Activated CD8-positive, alpha-beta T cell treated with anti-CD3 and anti-CD28 coated beads for 36 hours (primary cell): ENCODE measurements at regions not wholly inside any gene's neighbourhood (a gene's known extent, or its start where the extent isn't known, plus 50 kb on each side); places are given as distances from the start of the nearest gene placed in this dataset.

Experiments used
- ATAC-seq: fragments of 200-7000 bp; cut with Tn5 transposase; one replicate; pipeline ENCODE4 v1.10.0; 2021; ENCODE audit warnings: mild to moderate bottlenecking, moderate library complexity
- CTCF ChIA-PET: fragments of 350-600 bp; sonication (Branson Sonifier 250); formaldehyde crosslinking; loops from one replicate; lab custom pipeline; 2021; ENCODE audit warnings: antibody characterized with exemption; lab: Charles Lee
- POLR2A ChIA-PET: fragments of 350-600 bp; sonication (Branson Sonifier 250); formaldehyde crosslinking; loops from one replicate; lab custom pipeline; 2021; ENCODE audit warnings: antibody characterized with exemption; lab: Charles Lee
- DNase-seq: peaks from one replicate; pipeline ENCODE4 v3.0.0-alpha.2; 2020
- H3K27ac Mint-ChIP-seq: one replicate; pipeline ENCODE4 v1.8.0; 2021; ENCODE audit warnings: mild to moderate bottlenecking, mixed read lengths
- H3K27me3 Mint-ChIP-seq: one replicate; pipeline ENCODE4 v1.8.0; 2021; ENCODE audit warnings: mixed read lengths
- H3K36me3 Mint-ChIP-seq: one replicate; pipeline ENCODE4 v1.8.0; 2021; ENCODE audit warnings: low read depth, mixed read lengths
- H3K4me1 Mint-ChIP-seq: one replicate; pipeline ENCODE4 v1.8.0; 2021; ENCODE audit warnings: low read depth, mixed read lengths
- H3K4me3 Mint-ChIP-seq: one replicate; pipeline ENCODE4 v1.8.0; 2021; ENCODE audit warnings: mild to moderate bottlenecking, moderate library complexity, mixed read lengths
- H3K9me3 Mint-ChIP-seq: one replicate; pipeline ENCODE4 v1.8.0; 2021; ENCODE audit warnings: mixed read lengths
- intact Hi-C: fragments of 100-400 bp; cut with micrococcal nuclease; formaldehyde crosslinking; loops from one replicate; pipeline ENCODE4 v1.10.0; 2022
- TF ChIP-seq, protein P1 (sequence below): fragments of 200-600 bp; IDR thresholded peaks from one replicate; pipeline ENCODE4 v1.8.0; 2022; ENCODE audit warnings: antibody characterized with exemption, mild to moderate bottlenecking

DNA sequence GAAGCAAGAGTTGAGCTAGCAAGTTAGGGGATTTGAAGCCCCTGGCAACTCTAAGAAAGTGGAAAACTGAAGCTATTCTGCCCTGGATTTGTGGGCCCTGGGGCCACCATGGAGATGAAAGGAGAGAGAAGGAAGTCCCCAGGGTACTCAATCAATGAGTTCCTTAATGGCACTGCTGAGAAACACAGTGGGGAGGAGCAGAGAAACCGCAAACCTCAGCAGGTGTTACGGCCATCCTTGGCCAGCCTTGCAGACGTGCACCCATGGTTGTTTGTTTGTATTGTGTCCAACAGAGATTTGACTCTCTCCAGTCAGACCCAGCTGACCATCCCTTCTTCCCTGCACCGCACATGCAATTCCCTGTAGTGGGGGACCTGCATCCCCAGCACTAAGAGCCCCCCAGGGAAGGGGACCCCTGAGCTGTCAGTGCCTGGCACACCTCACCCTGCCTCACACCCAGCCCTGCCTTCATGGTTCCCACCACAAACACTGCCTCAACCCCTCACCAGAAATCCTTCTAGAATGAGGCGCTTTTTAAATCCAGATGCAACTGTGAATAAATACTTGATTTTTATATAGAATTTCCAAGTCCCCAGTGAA, 255.3 kb downstream of the SH3BP4 start:
- no peaks in the 10 kb centered on the region for H3K36me3 Mint-ChIP-seq
- intact Hi-C loops: no loop called here
- POLR2A ChIA-PET: no interaction called here
- no peak for DNase-seq
- H3K27me3 Mint-ChIP-seq: peaks cover 13% of the 10 kb centered on the region
- H3K9me3 Mint-ChIP-seq: peaks cover 2% of the 10 kb centered on the region
- CTCF ChIA-PET: no interaction called here
- H3K27ac Mint-ChIP-seq: no peak overlapping the region
- no peak overlapping the region for H3K4me3 Mint-ChIP-seq
- H3K4me1 Mint-ChIP-seq: no peaks in the 10 kb centered on the region
- TF ChIP-seq, protein P1, sequence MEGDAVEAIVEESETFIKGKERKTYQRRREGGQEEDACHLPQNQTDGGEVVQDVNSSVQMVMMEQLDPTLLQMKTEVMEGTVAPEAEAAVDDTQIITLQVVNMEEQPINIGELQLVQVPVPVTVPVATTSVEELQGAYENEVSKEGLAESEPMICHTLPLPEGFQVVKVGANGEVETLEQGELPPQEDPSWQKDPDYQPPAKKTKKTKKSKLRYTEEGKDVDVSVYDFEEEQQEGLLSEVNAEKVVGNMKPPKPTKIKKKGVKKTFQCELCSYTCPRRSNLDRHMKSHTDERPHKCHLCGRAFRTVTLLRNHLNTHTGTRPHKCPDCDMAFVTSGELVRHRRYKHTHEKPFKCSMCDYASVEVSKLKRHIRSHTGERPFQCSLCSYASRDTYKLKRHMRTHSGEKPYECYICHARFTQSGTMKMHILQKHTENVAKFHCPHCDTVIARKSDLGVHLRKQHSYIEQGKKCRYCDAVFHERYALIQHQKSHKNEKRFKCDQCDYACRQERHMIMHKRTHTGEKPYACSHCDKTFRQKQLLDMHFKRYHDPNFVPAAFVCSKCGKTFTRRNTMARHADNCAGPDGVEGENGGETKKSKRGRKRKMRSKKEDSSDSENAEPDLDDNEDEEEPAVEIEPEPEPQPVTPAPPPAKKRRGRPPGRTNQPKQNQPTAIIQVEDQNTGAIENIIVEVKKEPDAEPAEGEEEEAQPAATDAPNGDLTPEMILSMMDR: no peak
- no peak for ATAC-seq

DNA sequence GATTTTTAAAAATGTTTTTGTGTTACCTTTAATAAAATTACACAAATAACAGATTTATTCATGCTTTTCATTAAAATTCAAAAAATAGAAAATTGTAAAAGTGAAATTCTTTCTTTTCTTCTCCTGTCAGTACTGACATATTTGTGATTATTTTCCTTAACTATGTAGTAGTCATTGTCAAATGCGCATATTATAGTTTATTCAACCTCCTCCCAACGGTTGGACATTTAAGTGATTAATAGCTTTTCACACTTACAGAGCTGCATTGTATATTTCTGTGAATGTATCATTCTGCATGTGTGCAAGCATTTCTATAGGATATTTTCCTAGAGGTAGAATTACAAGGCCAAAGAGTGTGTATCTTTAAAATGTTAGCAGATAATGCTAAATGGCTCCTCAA, 259.2 kb downstream of the SH3BP4 start:
- peaks cover 9% of the 10 kb centered on the region for H3K27me3 Mint-ChIP-seq
- intact Hi-C loops: no loop called here
- no peaks in the 10 kb centered on the region for H3K36me3 Mint-ChIP-seq
- TF ChIP-seq, protein P1: no peak
- DNase-seq (no peak), ATAC-seq (no peak)
- H3K4me3 Mint-ChIP-seq: no peak overlapping the region
- ChIA-PET POLR2A (no interaction called here), CTCF (no interaction called here)
- no peak overlapping the region for H3K27ac Mint-ChIP-seq
- peaks cover 2% of the 10 kb centered on the region for H3K9me3 Mint-ChIP-seq
- H3K4me1 Mint-ChIP-seq: no peaks in the 10 kb centered on the region

DNA sequence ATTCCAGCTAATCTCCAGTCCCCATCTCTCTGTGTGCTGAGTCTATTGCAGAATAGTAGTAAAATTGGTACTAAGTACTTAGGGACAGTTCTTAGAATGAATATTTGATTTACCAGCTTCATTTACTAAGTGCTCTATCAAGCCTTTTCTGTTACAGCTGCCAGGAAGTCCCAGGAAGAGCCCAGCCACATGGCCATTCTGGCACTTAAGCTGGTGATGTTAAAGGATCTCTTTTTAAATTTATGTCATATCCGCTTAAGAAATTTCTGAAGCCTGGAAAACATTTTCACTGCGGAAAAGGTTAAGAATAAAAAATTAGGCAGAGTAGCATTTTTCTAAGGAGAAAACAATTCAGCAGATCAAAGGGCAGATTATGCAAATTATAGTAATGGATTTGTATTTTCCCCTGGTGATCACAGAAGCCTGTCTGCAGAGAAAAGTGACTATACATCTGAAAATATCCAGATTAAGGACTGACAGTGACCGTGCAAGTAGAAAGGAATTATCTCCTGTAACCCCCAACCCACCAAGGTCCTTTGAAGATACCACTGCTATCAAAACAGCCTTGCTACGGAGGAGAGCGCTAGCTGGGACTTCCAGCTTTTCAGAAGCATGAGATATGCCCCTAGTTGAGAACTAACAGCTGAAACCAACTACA, 260.8 kb downstream of the SH3BP4 start:
- Mint-ChIP-seq H3K27me3 (peaks cover 12% of the 10 kb centered on the region), H3K27ac (no peak overlapping the region), H3K4me1 (no peaks in the 10 kb centered on the region), H3K36me3 (no peaks in the 10 kb centered on the region), H3K9me3 (peaks cover 2% of the 10 kb centered on the region), H3K4me3 (no peak overlapping the region)
- no peak for DNase-seq
- CTCF ChIA-PET: interaction anchor here (1.0 kb wide), 1 partner anchor 383 kb away, joined by 3 read pairs; no protein-coding TSS in a partner anchor
- TF ChIP-seq, protein P1: no peak
- no peak for ATAC-seq
- intact Hi-C loops: no loop called here
- POLR2A ChIA-PET: no interaction called here

DNA sequence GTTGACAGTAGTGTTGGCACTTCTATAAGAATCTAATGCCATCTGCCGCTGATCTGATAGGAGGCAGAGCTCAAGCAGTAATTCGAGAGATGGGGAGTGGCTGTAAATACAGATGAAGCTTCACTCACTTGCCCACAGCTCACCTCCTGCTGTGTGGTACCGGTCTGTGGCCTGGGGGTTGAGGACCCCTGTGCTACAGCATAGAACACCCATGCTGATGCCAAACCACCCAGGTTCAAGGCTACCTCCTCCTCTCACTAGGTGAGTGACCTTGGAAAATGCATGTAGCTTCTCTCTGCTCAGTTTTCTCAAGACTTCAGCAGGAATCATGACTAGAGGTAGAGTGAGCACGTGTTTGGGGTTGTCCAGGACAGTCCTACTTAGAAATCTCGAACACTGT, 263.4 kb downstream of the SH3BP4 start:
- intact Hi-C loops: no loop called here
- no peak for ATAC-seq
- CTCF ChIA-PET: no interaction called here

DNA sequence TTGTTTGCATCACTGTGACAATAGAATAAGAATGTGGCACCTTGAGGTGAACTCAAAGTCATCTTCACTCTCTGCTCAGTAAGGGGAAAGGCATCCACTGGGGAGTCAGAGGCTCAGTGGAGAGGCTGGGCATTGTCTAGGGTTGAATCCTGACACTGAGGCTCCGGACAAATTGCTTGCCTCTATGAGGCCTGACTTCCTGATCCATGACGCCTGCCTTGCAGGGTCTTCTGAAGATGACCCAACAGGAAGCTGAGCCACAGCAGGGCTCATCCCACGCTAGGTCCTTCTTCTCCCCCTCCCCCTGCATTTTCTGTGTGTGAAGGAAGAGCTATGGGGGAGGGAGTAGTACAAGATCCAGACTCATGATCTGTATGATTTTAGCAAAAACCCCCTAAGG, 265.1 kb downstream of the SH3BP4 start:
- TF ChIP-seq, protein P1: no peak
- DNase-seq: no peak
- Mint-ChIP-seq H3K4me1 (no peaks in the 10 kb centered on the region), H3K9me3 (no peaks in the 10 kb centered on the region), H3K4me3 (no peak overlapping the region), H3K27me3 (peaks cover 13% of the 10 kb centered on the region), H3K27ac (no peak overlapping the region), H3K36me3 (no peaks in the 10 kb centered on the region)
- ChIA-PET CTCF (no interaction called here), POLR2A (no interaction called here)
- ATAC-seq: no peak
- intact Hi-C loops: no loop called here

More for the DNA sequence above, 263.4 kb downstream of the SH3BP4 start:
- POLR2A ChIA-PET: no interaction called here
- H3K27me3 Mint-ChIP-seq: peaks cover 15% of the 10 kb centered on the region
- DNase-seq: no peak
- H3K36me3 Mint-ChIP-seq: no peaks in the 10 kb centered on the region
- H3K27ac Mint-ChIP-seq: no peak overlapping the region
- no peak overlapping the region for H3K4me3 Mint-ChIP-seq
- no peaks in the 10 kb centered on the region for H3K4me1 Mint-ChIP-seq
- TF ChIP-seq, protein P1: no peak
- no peaks in the 10 kb centered on the region for H3K9me3 Mint-ChIP-seq
